ENCODE measurements at regions not wholly inside any gene's neighbourhood (a gene's known extent, or its start where the extent isn't known, plus 50 kb on each side); places are given as distances from the start of the nearest gene placed in this dataset.

DNA sequence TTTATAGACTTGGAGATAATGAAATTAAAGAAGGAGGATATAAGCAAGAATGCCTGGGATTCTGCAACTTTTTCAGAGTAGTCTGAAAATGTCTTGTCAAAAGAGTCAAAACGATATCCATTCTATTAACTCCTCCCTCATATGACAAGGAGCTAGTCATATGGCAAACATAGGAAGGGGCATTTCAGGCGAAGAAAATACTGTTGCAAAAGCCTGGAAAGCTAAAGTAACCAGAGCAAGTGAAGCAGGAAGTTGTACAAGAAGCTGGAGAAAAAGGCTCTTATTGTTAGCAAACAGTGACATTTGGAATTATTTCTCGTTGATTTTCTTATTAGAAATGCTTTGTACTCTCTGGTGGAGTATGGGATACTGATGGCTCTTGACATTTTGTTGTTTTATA is 94.0 kb upstream of the PTPRD start:
- no TSS peak for BruUV-seq (replicated peaks)
- intact Hi-C loops (cut with micrococcal nuclease; ENCODE audit: unreplicated experiment), result no loop called here
- POLR2A ChIA-PET (ENCODE audit: low non-redundant PET), result no interaction called here

DNA sequence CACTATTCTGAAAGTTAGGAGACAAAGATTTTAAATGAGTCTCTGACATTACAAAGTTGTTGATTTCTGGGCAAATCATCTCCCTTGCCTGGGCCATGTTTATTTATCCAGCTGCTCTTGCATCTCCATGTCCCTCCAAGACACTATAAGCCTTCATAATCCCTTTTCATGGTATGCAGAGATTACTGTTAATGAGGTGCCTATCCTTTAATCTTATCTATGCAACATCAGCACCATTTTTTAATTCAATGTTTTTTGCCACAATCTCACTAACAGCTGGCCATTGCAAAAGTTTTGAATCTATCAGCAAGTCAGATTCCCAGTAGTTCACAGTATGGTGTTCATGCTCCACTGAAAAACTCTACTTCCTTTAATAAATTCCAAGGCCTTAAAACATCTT is 108.5 kb upstream of the PTPRD start:
- BruUV-seq (replicated peaks), result no TSS peak
- no peaks in the 10 kb centered on the region for H3K36me3 ChIP-seq (ENCODE audit: insufficient read depth, low read length, poor library complexity, severe bottlenecking)
- ChIA-PET CTCF (no interaction called here), POLR2A (ENCODE audit: low non-redundant PET) (no interaction called here)
- H3K27ac ChIP-seq (ENCODE audit: low read depth, low read length, poor library complexity, severe bottlenecking), result no peak overlapping the region
- no peak for TF ChIP-seq EZH2 (IDR thresholded peaks at IDR 0.05; ENCODE audit: borderline replicate concordance, low read depth, low read length, poor library complexity, severe bottlenecking)
- TF ChIP-seq, protein P1, sequence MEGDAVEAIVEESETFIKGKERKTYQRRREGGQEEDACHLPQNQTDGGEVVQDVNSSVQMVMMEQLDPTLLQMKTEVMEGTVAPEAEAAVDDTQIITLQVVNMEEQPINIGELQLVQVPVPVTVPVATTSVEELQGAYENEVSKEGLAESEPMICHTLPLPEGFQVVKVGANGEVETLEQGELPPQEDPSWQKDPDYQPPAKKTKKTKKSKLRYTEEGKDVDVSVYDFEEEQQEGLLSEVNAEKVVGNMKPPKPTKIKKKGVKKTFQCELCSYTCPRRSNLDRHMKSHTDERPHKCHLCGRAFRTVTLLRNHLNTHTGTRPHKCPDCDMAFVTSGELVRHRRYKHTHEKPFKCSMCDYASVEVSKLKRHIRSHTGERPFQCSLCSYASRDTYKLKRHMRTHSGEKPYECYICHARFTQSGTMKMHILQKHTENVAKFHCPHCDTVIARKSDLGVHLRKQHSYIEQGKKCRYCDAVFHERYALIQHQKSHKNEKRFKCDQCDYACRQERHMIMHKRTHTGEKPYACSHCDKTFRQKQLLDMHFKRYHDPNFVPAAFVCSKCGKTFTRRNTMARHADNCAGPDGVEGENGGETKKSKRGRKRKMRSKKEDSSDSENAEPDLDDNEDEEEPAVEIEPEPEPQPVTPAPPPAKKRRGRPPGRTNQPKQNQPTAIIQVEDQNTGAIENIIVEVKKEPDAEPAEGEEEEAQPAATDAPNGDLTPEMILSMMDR (conservative IDR thresholded peaks at IDR 0.05; ENCODE audit: low read depth, low read length), result no peak
- H3K9me3 ChIP-seq (ENCODE audit: low read depth, low read length, poor library complexity, severe bottlenecking), result no peaks in the 10 kb centered on the region
- H3K4me3 ChIP-seq (ENCODE audit: low read depth, low read length, poor library complexity, severe bottlenecking), result no peak overlapping the region
- DNase-seq (ENCODE audit: low spot score), result peak; percentile 5
- H3K4me1 ChIP-seq (ENCODE audit: insufficient read depth, low read length, poor library complexity, severe bottlenecking), result no peaks in the 10 kb centered on the region
- H3K27me3 ChIP-seq (replicated peaks; ENCODE audit: insufficient read depth, low read depth, low read length, poor library complexity), result no peaks in the 10 kb centered on the region
- intact Hi-C loops (cut with micrococcal nuclease; ENCODE audit: unreplicated experiment), result no loop called here

More for the DNA sequence above, 94.0 kb upstream of the PTPRD start:
- no peak for TF ChIP-seq EZH2 (IDR thresholded peaks at IDR 0.05; ENCODE audit: borderline replicate concordance, low read depth, low read length, poor library complexity, severe bottlenecking)
- TF ChIP-seq, protein P1 (conservative IDR thresholded peaks at IDR 0.05; ENCODE audit: low read depth, low read length), result no peak
- Histone ChIP-seq H3K27ac (ENCODE audit: low read depth, low read length, poor library complexity, severe bottlenecking) (no peak overlapping the region), H3K36me3 (ENCODE audit: insufficient read depth, low read length, poor library complexity, severe bottlenecking) (no peaks in the 10 kb centered on the region), H3K27me3 (replicated peaks; ENCODE audit: insufficient read depth, low read depth, low read length, poor library complexity) (no peaks in the 10 kb centered on the region), H3K4me3 (ENCODE audit: low read depth, low read length, poor library complexity, severe bottlenecking) (no peak overlapping the region), H3K9me3 (ENCODE audit: low read depth, low read length, poor library complexity, severe bottlenecking) (no peaks in the 10 kb centered on the region), H3K4me1 (ENCODE audit: insufficient read depth, low read length, poor library complexity, severe bottlenecking) (no peaks in the 10 kb centered on the region)
- CTCF ChIA-PET, result no interaction called here
- no peak for DNase-seq (ENCODE audit: low spot score)

DNA sequence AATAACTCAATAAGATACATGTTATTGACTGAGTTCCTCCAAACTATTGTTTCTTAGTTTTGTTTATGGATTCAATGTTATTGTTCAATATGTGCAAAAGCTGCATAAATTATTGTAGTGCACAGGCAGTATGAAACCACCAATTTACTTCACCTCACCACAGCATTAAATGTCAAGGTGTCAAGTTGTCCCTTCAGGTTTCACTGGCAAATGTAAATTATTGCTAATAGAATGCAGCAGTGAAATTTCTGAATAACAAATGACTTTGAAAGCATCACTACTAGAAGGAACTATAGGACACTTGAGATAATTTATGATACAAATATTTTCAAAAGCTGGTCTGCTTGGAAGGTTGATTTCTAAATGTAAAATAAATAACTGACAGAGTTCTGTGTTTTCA is 116.4 kb upstream of the PTPRD start:
- H3K27me3 ChIP-seq (replicated peaks; ENCODE audit: insufficient read depth, low read depth, low read length, poor library complexity), result no peaks in the 10 kb centered on the region
- POLR2A ChIA-PET (ENCODE audit: low non-redundant PET), result no interaction called here
- no peaks in the 10 kb centered on the region for H3K4me1 ChIP-seq (ENCODE audit: insufficient read depth, low read length, poor library complexity, severe bottlenecking)
- no peak for DNase-seq (ENCODE audit: low spot score)
- H3K9me3 ChIP-seq (ENCODE audit: low read depth, low read length, poor library complexity, severe bottlenecking), result no peaks in the 10 kb centered on the region
- no peak for TF ChIP-seq EZH2 (IDR thresholded peaks at IDR 0.05; ENCODE audit: borderline replicate concordance, low read depth, low read length, poor library complexity, severe bottlenecking)
- TF ChIP-seq, protein P1 (conservative IDR thresholded peaks at IDR 0.05; ENCODE audit: low read depth, low read length), result no peak
- H3K36me3 ChIP-seq (ENCODE audit: insufficient read depth, low read length, poor library complexity, severe bottlenecking), result no peaks in the 10 kb centered on the region
- no TSS peak for BruUV-seq (replicated peaks)
- no peak overlapping the region for H3K4me3 ChIP-seq (ENCODE audit: low read depth, low read length, poor library complexity, severe bottlenecking)
- no peak overlapping the region for H3K27ac ChIP-seq (ENCODE audit: low read depth, low read length, poor library complexity, severe bottlenecking)
- CTCF ChIA-PET, result no interaction called here
- intact Hi-C loops (cut with micrococcal nuclease; ENCODE audit: unreplicated experiment), result no loop called here
